ENCODE measurements at regions not wholly inside any gene's neighbourhood (a gene's known extent, or its start where the extent isn't known, plus 50 kb on each side); places are given as distances from the start of the nearest gene placed in this dataset.

DNA sequence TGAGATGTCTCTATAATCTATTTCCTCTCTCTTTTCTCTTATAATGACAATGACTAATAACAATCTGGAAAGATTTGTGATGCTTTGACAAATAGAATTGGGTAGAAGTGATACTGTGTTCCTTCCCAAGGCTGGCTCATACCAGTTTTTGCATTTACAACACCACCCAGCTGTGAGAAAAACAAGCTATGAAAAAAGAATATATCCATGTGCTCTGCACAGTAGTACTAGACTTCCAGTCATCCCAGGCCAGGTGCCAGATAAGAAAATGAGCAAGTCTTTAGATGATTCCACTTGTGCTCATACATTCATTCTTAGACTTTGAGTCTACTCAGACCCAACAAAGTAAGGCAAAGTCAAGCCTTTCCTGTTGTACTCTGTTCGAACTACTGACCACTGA is 350.2 kb upstream of the POU1F1 start:
- intact Hi-C loops (cut with DNase I): no loop called here
- H3K4me1 ChIP-seq: no peaks in the 10 kb centered on the region

DNA sequence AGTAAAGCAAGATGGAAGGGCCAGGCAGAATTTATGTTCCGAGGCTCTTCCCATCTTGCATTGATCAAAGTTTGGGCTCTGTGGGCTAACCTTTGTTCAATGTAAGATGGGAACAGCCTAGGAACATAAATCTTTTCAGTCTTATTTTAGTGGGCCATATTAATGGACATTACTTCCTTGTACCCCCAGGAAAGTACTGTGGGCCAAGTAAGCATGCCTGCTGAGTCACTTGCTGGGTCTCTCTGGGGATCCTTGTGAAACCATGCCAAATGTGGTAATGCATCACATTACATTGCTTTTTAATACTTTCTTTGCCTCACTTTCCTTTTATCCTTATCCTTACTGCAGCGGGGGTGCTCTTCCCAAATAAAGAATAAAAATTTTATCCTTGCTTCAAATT is 349.5 kb upstream of the POU1F1 start:
- H3K27me3 ChIP-seq: no peaks in the 10 kb centered on the region
- 74% methylated on average over 2 of the region's 2 CpGs for WGBS
- DNase-seq (ENCODE audit: extremely low spot score): no peak
- TF ChIP-seq EP300 (IDR thresholded peaks at IDR 0.05): no peak
- no peak for TF ChIP-seq POLR2AphosphoS5 (IDR thresholded peaks at IDR 0.05)
- TF ChIP-seq, protein P1, sequence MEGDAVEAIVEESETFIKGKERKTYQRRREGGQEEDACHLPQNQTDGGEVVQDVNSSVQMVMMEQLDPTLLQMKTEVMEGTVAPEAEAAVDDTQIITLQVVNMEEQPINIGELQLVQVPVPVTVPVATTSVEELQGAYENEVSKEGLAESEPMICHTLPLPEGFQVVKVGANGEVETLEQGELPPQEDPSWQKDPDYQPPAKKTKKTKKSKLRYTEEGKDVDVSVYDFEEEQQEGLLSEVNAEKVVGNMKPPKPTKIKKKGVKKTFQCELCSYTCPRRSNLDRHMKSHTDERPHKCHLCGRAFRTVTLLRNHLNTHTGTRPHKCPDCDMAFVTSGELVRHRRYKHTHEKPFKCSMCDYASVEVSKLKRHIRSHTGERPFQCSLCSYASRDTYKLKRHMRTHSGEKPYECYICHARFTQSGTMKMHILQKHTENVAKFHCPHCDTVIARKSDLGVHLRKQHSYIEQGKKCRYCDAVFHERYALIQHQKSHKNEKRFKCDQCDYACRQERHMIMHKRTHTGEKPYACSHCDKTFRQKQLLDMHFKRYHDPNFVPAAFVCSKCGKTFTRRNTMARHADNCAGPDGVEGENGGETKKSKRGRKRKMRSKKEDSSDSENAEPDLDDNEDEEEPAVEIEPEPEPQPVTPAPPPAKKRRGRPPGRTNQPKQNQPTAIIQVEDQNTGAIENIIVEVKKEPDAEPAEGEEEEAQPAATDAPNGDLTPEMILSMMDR (IDR thresholded peaks at IDR 0.05): no peak
- no peak for TF ChIP-seq POLR2A (IDR thresholded peaks at IDR 0.05; ENCODE audit: low read depth)
- H3K4me3 ChIP-seq: no peak overlapping the region
- intact Hi-C loops (cut with DNase I): no loop called here
- no peaks in the 10 kb centered on the region for H3K36me3 ChIP-seq
- H3K27ac ChIP-seq (replicated peaks in 1 of 4): no peak overlapping the region
- no peaks in the 10 kb centered on the region for H3K4me1 ChIP-seq
- peaks cover 0 to 12% (median 2%) of the 10 kb centered on the region in 4 donors for H3K9me3 ChIP-seq

More for the DNA sequence above, 350.2 kb upstream of the POU1F1 start:
- no peak overlapping the region for H3K27ac ChIP-seq (replicated peaks in 1 of 4)
- 88% methylated on average over 1 of the region's 1 CpG for WGBS
- TF ChIP-seq POLR2A (IDR thresholded peaks at IDR 0.05; ENCODE audit: low read depth): no peak
- TF ChIP-seq POLR2AphosphoS5 (IDR thresholded peaks at IDR 0.05): no peak
- no peak for TF ChIP-seq EP300 (IDR thresholded peaks at IDR 0.05)
- TF ChIP-seq, protein P1 (IDR thresholded peaks at IDR 0.05): no peak
- H3K27me3 ChIP-seq: no peaks in the 10 kb centered on the region
- H3K4me3 ChIP-seq: no peak overlapping the region
- H3K9me3 ChIP-seq: peaks cover 0 to 12% (median 2%) of the 10 kb centered on the region in 4 donors
- H3K36me3 ChIP-seq: no peaks in the 10 kb centered on the region
- DNase-seq (ENCODE audit: extremely low spot score): no peak

DNA sequence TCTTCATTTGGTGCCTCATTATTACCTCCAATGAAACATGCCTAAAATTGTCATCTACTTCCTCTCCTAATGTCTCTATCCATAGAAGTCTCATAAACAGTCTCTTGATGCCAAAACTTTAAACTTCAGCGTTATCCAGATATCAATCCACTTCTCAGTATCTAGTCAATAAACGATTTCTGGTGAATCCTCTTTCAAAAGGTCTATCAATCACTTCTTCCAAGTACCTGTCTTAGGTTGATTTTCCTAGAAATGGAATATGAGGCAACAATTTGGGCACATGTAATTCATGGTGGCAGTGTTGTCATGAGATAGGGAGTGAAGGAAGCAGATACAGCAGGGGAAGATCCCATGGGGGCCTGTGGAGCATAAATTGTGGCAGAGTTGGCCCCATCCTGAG is 348.5 kb upstream of the POU1F1 start:
- no peak for DNase-seq (ENCODE audit: extremely low spot score)
- peaks cover 0 to 12% (median 2%) of the 10 kb centered on the region in 4 donors for H3K9me3 ChIP-seq
- H3K36me3 ChIP-seq: no peaks in the 10 kb centered on the region
- no peak overlapping the region for H3K4me3 ChIP-seq
- no peak overlapping the region for H3K27ac ChIP-seq (replicated peaks in 1 of 4)
- WGBS: 66% methylated on average over 2 of the region's 2 CpGs
- intact Hi-C loops (cut with DNase I): no loop called here
- TF ChIP-seq POLR2AphosphoS5 (IDR thresholded peaks at IDR 0.05): no peak
- no peak for TF ChIP-seq EP300 (IDR thresholded peaks at IDR 0.05)
- TF ChIP-seq POLR2A (IDR thresholded peaks at IDR 0.05; ENCODE audit: low read depth): no peak
- TF ChIP-seq, protein P1 (IDR thresholded peaks at IDR 0.05): no peak
- H3K4me1 ChIP-seq: no peaks in the 10 kb centered on the region
- H3K27me3 ChIP-seq: no peaks in the 10 kb centered on the region

DNA sequence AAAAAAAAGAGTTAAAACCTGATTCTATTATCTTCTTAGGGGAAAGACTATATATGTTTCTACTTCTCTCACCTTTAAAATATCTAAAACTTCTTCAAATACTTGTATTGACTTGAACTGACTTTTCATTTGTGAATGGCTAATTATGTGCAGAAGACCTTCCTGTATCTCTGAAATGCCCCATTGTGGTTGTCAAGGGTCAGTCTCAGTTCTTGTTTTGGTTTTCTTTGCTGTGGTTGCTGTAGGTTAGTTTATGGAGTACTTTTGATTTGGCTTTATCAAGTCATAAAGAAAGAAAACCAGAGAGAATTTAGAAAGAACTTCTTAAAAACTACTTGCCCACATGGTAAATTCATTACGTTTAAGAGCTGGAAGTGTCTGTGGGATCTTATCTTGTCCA is 345.3 kb upstream of the POU1F1 start:
- Histone ChIP-seq H3K27ac (replicated peaks in 1 of 4) (no peak overlapping the region), H3K27me3 (no peaks in the 10 kb centered on the region), H3K4me3 (no peak overlapping the region), H3K9me3 (no peaks in the 10 kb centered on the region), H3K4me1 (no peaks in the 10 kb centered on the region), H3K36me3 (no peaks in the 10 kb centered on the region)
- TF ChIP-seq, protein P1 (IDR thresholded peaks at IDR 0.05): no peak
- no peak for TF ChIP-seq POLR2AphosphoS5 (IDR thresholded peaks at IDR 0.05)
- TF ChIP-seq EP300 (IDR thresholded peaks at IDR 0.05): no peak
- no peak for TF ChIP-seq POLR2A (IDR thresholded peaks at IDR 0.05; ENCODE audit: low read depth)
- no peak for DNase-seq (ENCODE audit: extremely low spot score)
- WGBS: 77% methylated on average over 1 of the region's 1 CpG
- intact Hi-C loops (cut with DNase I): no loop called here

DNA sequence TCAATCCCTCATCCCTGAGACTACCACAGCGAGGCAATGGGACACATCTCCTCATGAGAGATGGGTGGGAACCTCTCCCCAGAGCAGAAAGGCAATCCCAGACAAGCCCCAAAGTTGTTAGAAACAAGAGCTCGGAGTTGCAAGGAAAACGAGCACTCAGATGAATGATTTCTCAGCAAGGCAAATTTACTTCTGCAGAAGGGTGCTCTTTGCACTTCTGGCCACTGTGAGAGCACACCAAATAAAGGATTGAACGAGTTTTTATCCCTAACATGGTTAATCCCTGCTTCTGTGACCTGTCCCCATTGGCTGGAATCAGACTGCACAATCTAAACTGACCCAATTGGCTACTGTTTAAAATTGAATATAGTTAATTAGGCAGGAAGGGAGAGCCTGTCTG is 339.1 kb upstream of the POU1F1 start:
- no peak overlapping the region for H3K4me3 ChIP-seq
- WGBS: 67% methylated on average over 4 of the region's 4 CpGs
- no peak overlapping the region for H3K27ac ChIP-seq (replicated peaks in 1 of 4)
- H3K9me3 ChIP-seq: peaks cover 0 to 19% (median 15%) of the 10 kb centered on the region in 4 donors
- H3K4me1 ChIP-seq: no peaks in the 10 kb centered on the region
- TF ChIP-seq POLR2AphosphoS5 (IDR thresholded peaks at IDR 0.05) (no peak), POLR2A (IDR thresholded peaks at IDR 0.05; ENCODE audit: low read depth) (no peak), EP300 (IDR thresholded peaks at IDR 0.05) (no peak)
- TF ChIP-seq, protein P1 (IDR thresholded peaks at IDR 0.05): no peak
- DNase-seq (ENCODE audit: extremely low spot score): no peak
- H3K36me3 ChIP-seq: no peaks in the 10 kb centered on the region
- no peaks in the 10 kb centered on the region for H3K27me3 ChIP-seq
- intact Hi-C loops (cut with DNase I): no loop called here
